Endothelial cell of umbilical vein (primary cell): ENCODE measurements at regions not wholly inside any gene's neighbourhood (a gene's known extent, or its start where the extent isn't known, plus 50 kb on each side); places are given as distances from the start of the nearest gene placed in this dataset.

ENCODE experiments used
- EZH2 ChIP-seq: IDR thresholded peaks from 2 replicates; pipeline ENCODE4 v1.6.1; 2012; ENCODE audit warnings: borderline replicate concordance, low read depth, mild to moderate bottlenecking, moderate library complexity, low read length, inconsistent platforms; ENCODE audit not compliant: severe bottlenecking
- JUN ChIP-seq: IDR thresholded peaks from 2 replicates; pipeline ENCODE4 v1.6.1; 2011; ENCODE audit warnings: borderline replicate concordance, low read depth; ENCODE audit not compliant: insufficient read length, insufficient read depth
- POLR2A ChIP-seq: IDR thresholded peaks from 2 replicates; pipeline ENCODE4 v1.6.1; 2012; ENCODE audit warnings: low read depth, mild to moderate bottlenecking, control low read depth, low read length
- POLR2AphosphoS5 ChIP-seq: IDR thresholded peaks from 2 replicates; pipeline ENCODE4 v1.6.1; 2012; ENCODE audit warnings: low read depth, mild to moderate bottlenecking, control low read depth, low read length, moderate library complexity; ENCODE audit not compliant: insufficient read depth
- TF ChIP-seq, protein P1 (sequence below), 2 donors: IDR thresholded peaks; 1 replicate in 1 of 2; 2 replicates in 1 of 2; pipeline ENCODE4 v1.5.1; 2011; ENCODE audit warnings: low read length in 2 of 2, mild to moderate bottlenecking in 2 of 2, moderate library complexity in 2 of 2, control low read depth in 1 of 2, inconsistent platforms in 1 of 2, low read depth in 1 of 2; ENCODE audit not compliant: insufficient read depth in 1 of 2; ENCODE audit errors: extremely low read depth in 1 of 2

- TF ChIP-seq, protein P1, sequence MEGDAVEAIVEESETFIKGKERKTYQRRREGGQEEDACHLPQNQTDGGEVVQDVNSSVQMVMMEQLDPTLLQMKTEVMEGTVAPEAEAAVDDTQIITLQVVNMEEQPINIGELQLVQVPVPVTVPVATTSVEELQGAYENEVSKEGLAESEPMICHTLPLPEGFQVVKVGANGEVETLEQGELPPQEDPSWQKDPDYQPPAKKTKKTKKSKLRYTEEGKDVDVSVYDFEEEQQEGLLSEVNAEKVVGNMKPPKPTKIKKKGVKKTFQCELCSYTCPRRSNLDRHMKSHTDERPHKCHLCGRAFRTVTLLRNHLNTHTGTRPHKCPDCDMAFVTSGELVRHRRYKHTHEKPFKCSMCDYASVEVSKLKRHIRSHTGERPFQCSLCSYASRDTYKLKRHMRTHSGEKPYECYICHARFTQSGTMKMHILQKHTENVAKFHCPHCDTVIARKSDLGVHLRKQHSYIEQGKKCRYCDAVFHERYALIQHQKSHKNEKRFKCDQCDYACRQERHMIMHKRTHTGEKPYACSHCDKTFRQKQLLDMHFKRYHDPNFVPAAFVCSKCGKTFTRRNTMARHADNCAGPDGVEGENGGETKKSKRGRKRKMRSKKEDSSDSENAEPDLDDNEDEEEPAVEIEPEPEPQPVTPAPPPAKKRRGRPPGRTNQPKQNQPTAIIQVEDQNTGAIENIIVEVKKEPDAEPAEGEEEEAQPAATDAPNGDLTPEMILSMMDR (IDR thresholded peaks at IDR 0.05; ENCODE audit: extremely low read depth in 1 of 2, insufficient read depth in 1 of 2, low read depth in 1 of 2, low read length in 2 of 2): no peak
- TF ChIP-seq POLR2A (no peak), EZH2 (no peak), JUN (no peak), POLR2AphosphoS5 (no peak)
These were observed 967.6 kb upstream of the GJE1 start for GRCh38 chr6:141165002-141165665.
